Thymus (tissue), 11 donors: ENCODE measurements at regions not wholly inside any gene's neighbourhood (a gene's known extent, or its start where the extent isn't known, plus 50 kb on each side); places are given as distances from the start of the nearest gene placed in this dataset.

Experiments
- DNase-seq, 9 donors: peaks; one replicate each; pipeline ENCODE4 v3.0.0-alpha.2; 2013; ENCODE audit warnings: low spot score in 9 of 9, low read depth in 6 of 9, missing footprints in 1 of 9
- H3K27ac ChIP-seq, 2 donors: one replicate each; pipeline ENCODE4 v1.5.1; 2013; ENCODE audit warnings: control low read depth in 1 of 2, low read depth in 1 of 2, low read length in 1 of 2, mild to moderate bottlenecking in 1 of 2, moderate library complexity in 1 of 2
- H3K27me3 ChIP-seq, 2 donors: one replicate each; pipeline ENCODE4 v1.5.1; 2013; ENCODE audit warnings: low read length in 1 of 2; ENCODE audit not compliant: control insufficient read depth in 2 of 2, insufficient read depth in 1 of 2
- H3K36me3 ChIP-seq, 2 donors: one replicate each; pipeline ENCODE4 v1.5.1; 2013; ENCODE audit warnings: low read length in 1 of 2, mild to moderate bottlenecking in 1 of 2, moderate library complexity in 1 of 2; ENCODE audit not compliant: control insufficient read depth in 2 of 2, insufficient read depth in 2 of 2
- H3K4me1 ChIP-seq, 2 donors: one replicate each; pipeline ENCODE4 v1.5.1; 2013; ENCODE audit warnings: low read length in 2 of 2; ENCODE audit not compliant: control insufficient read depth in 2 of 2, insufficient read depth in 2 of 2
- H3K4me3 ChIP-seq, 2 donors: one replicate each; pipeline ENCODE4 v1.5.1; 2013; ENCODE audit warnings: low read length in 2 of 2, control low read depth in 1 of 2, mild to moderate bottlenecking in 1 of 2
- H3K9me3 ChIP-seq, 2 donors: one replicate each; pipeline ENCODE4 v1.5.1; 2013; ENCODE audit warnings: low read length in 1 of 2, mild to moderate bottlenecking in 1 of 2; ENCODE audit not compliant: control insufficient read depth in 2 of 2, insufficient read depth in 1 of 2
- WGBS: extraction: QIAGEN DNeasy Blood & Tissue Kit; methylation state at CpG from one replicate; pipeline ENCODE4 v1.1.7; 2013; 5-methylcytosine and 5-hydroxymethylcytosine counted together
- donor health status: healthy.

- Histone ChIP-seq H3K4me3 (no peak overlapping the region), H3K4me1 (peaks cover 0 to 2% of the 10 kb centered on the region in 2 donors), H3K27me3 (no peaks in the 10 kb centered on the region), H3K9me3 (no peaks in the 10 kb centered on the region), H3K27ac (no peak overlapping the region), H3K36me3 (no peaks in the 10 kb centered on the region)
- no peak for DNase-seq
- 82% methylated on average over 5 of the region's 5 CpGs for WGBS
Measured at GRCh38 chr9:89706731-89707191, 101.9 kb downstream of the GADD45G start.

DNA sequence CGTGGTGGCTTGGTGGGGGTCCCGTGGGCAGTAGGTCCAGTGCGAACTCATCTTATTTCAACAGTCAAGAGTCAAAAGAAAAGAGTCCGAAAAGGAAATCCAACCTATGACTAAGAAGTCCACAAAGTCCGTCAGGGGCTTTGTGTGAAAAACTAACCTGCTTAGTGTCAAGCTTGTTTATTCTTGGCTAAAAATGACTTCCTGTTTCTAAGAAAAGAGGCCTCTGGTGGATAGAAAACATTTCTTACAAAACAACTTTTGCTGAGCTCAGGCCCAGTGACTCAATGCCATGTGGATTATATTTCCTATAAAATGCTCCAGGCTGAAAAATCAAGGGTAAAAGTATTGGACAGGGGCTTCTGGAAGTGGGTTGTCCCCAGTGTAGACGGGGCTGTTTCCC is 105.9 kb downstream of the GADD45G start:
- no peaks in the 10 kb centered on the region for H3K9me3 ChIP-seq
- no peak overlapping the region for H3K27ac ChIP-seq
- DNase-seq, result no peak
- no peak overlapping the region for H3K4me3 ChIP-seq
- 85% methylated on average over 6 of the region's 6 CpGs for WGBS
- no peaks in the 10 kb centered on the region for H3K36me3 ChIP-seq
- peaks cover 0 to 5% of the 10 kb centered on the region in 2 donors for H3K4me1 ChIP-seq
- no peaks in the 10 kb centered on the region for H3K27me3 ChIP-seq

DNA sequence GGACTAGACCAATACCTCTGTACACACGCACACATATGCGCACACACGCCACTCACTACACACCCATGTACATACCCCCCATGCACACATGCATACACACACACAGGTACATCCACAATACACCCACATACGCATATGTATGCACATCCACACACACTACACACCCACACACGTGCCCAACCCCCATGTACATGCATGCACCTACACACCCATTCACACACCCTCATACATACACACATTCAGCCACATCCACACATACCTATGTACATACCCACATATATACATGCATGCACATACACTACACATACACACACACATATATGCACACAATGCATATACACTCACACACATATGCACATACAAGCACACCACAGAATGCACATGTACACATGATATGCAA is 107.1 kb downstream of the GADD45G start:
- Histone ChIP-seq H3K27ac (no peak overlapping the region), H3K4me3 (no peak overlapping the region), H3K4me1 (peaks cover 0 to 5% of the 10 kb centered on the region in 2 donors), H3K27me3 (no peaks in the 10 kb centered on the region), H3K36me3 (no peaks in the 10 kb centered on the region), H3K9me3 (no peaks in the 10 kb centered on the region)
- 74% methylated on average over 5 of the region's 5 CpGs for WGBS
- DNase-seq, result no peak

DNA sequence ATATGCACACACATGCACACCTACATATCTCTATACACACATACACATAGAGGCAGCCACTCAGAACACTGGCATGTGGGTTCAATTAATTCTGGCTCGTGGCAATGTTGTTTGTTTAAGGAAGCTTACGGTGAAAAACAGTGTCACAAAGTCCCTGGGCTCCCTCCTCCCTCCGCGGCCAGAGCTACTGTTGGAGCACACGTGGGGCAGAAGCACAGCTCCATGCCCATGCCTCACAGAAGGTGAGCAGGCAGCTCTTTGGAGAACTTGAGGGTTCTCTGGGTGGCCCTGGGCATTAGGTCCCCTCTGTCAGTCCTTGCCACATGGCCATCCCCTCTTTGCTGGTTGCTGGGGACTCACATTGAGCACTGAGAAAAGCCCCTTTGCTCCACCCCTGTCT is 107.5 kb downstream of the GADD45G start:
- Histone ChIP-seq H3K4me1 (peaks cover 0 to 5% of the 10 kb centered on the region in 2 donors), H3K27ac (no peak overlapping the region), H3K27me3 (no peaks in the 10 kb centered on the region), H3K36me3 (no peaks in the 10 kb centered on the region), H3K9me3 (no peaks in the 10 kb centered on the region), H3K4me3 (no peak overlapping the region)
- DNase-seq, result no peak
- 98% methylated on average over 5 of the region's 5 CpGs for WGBS

DNA sequence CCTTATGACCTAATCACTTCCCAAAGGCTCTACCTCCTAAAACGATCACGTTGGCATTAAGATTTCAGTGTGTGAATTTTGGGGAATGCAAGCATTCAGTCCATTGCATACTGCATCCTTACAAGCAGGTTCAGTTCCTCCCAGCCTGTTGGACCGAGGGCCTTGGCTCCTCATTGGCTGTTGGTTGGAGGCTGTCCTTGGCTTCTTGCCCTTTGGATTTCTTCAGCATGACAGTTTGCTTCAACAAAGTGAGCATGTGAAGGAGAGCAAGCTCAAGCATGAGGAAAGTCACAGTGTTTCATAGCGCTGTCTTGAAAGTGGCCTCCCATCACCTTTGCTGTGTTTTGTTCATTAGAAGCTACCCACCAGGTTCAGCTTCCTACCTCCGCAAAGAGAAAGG is 109.5 kb downstream of the GADD45G start:
- H3K27ac ChIP-seq, result no peak overlapping the region
- H3K36me3 ChIP-seq, result no peaks in the 10 kb centered on the region
- H3K9me3 ChIP-seq, result peaks cover 2 to 5% of the 10 kb centered on the region in 2 donors
- WGBS, result 86% methylated on average over 5 of the region's 5 CpGs
- peaks cover 0 to 5% of the 10 kb centered on the region in 2 donors for H3K4me1 ChIP-seq
- no peaks in the 10 kb centered on the region for H3K27me3 ChIP-seq
- peak in 1 of 9 donors; percentile 20 for DNase-seq
- H3K4me3 ChIP-seq, result no peak overlapping the region

- H3K27me3 ChIP-seq, result no peaks in the 10 kb centered on the region
- no peak overlapping the region for H3K4me3 ChIP-seq
- H3K4me1 ChIP-seq, result peaks cover 0 to 5% of the 10 kb centered on the region in 2 donors
- no peaks in the 10 kb centered on the region for H3K36me3 ChIP-seq
- no peak for DNase-seq
- no peak overlapping the region for H3K27ac ChIP-seq
- WGBS, result 92% methylated on average over 2 of the region's 2 CpGs
- H3K9me3 ChIP-seq, result peaks cover 2 to 5% of the 10 kb centered on the region in 2 donors
Measured at GRCh38 chr9:89715318-89715858, 110.6 kb downstream of the GADD45G start.

DNA sequence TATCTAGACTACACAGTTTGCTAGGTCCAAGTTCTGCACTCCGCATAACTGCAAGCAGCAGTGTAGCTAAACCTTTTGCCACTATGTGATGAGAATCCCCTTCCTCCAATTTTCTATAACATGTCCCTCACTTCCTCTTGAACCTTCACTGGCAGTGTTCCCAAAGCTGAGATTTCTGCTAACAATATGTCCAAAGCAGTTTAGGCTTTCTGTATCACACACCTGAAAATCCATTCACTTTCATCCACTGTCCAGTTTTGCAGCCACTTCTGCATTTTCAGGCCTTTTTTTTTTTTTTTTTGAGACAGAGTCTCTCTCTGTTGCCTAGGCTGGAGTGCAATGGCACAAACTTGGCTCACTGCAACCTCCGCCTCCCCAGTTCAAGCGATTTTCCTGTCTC is 111.1 kb downstream of the GADD45G start:
- H3K36me3 ChIP-seq, result no peaks in the 10 kb centered on the region
- WGBS, result 97% methylated on average over 3 of the region's 3 CpGs
- no peak overlapping the region for H3K27ac ChIP-seq
- H3K9me3 ChIP-seq, result peaks cover 2 to 6% of the 10 kb centered on the region in 2 donors
- H3K4me3 ChIP-seq, result no peak overlapping the region
- no peak for DNase-seq
- H3K4me1 ChIP-seq, result peaks cover 0 to 5% of the 10 kb centered on the region in 2 donors
- no peaks in the 10 kb centered on the region for H3K27me3 ChIP-seq

DNA sequence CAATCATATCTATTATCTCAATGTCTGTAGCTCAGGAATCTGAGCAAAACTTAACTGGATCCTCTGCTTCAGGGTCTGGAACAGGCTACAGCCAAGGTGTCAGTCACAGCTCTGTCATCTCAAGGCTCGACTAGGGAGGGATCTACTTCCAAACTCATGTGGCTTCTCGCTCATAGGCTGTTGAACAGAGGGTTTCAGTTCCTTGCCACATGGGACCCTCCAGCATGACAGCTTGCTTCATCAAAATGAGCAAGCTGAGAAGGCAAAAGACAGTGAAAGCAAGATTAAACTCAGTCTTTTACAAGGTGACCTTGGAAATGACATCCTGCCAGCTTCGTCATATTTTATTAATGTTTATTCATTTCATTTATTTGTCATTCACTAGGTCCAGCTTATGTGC is 111.7 kb downstream of the GADD45G start:
- no peaks in the 10 kb centered on the region for H3K27me3 ChIP-seq
- no peak overlapping the region for H3K4me3 ChIP-seq
- no peak overlapping the region for H3K27ac ChIP-seq
- peaks cover 2 to 8% of the 10 kb centered on the region in 2 donors for H3K9me3 ChIP-seq
- peaks cover 0 to 5% of the 10 kb centered on the region in 2 donors for H3K4me1 ChIP-seq
- WGBS, result 92% methylated on average over 3 of the region's 3 CpGs
- no peak for DNase-seq
- no peaks in the 10 kb centered on the region for H3K36me3 ChIP-seq

DNA sequence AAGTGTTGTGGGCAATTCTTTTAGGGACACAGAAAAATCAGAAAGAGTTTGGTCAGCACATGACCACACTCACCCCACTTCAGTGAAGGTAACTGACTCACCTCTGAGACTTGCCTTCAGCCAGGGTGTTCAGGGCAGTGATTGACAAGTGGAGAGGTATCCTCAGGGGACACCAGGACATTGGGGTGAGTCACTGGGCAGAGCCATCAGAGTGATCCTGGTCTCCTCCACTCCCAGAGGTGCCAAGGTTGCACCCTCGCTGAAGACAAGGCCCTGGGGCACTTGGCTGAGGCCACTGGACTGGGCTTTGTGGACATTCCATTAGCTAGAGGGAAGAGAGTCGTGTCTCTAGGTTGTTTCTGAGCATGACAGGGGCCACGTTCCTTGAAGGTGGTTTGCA is 113.4 kb downstream of the GADD45G start:
- Histone ChIP-seq H3K27me3 (no peaks in the 10 kb centered on the region), H3K36me3 (no peaks in the 10 kb centered on the region), H3K9me3 (peaks cover 2 to 8% of the 10 kb centered on the region in 2 donors), H3K4me3 (no peak overlapping the region), H3K27ac (no peak overlapping the region), H3K4me1 (peaks cover 0 to 5% of the 10 kb centered on the region in 2 donors)
- DNase-seq, result no peak
- WGBS, result 84% methylated on average over 3 of the region's 3 CpGs
